Mucosa of gallbladder (tissue), 1 donor: ENCODE measurements at regions not wholly inside any gene's neighbourhood (a gene's known extent, or its start where the extent isn't known, plus 50 kb on each side); places are given as distances from the start of the nearest gene placed in this dataset.

Experiments
- DNase-seq: peaks from one replicate; pipeline ENCODE4 v3.0.0-alpha.2; 2020; ENCODE audit warnings: low spot score
- donor health status: DM: no; HTN: no; CAD: no.

DNA sequence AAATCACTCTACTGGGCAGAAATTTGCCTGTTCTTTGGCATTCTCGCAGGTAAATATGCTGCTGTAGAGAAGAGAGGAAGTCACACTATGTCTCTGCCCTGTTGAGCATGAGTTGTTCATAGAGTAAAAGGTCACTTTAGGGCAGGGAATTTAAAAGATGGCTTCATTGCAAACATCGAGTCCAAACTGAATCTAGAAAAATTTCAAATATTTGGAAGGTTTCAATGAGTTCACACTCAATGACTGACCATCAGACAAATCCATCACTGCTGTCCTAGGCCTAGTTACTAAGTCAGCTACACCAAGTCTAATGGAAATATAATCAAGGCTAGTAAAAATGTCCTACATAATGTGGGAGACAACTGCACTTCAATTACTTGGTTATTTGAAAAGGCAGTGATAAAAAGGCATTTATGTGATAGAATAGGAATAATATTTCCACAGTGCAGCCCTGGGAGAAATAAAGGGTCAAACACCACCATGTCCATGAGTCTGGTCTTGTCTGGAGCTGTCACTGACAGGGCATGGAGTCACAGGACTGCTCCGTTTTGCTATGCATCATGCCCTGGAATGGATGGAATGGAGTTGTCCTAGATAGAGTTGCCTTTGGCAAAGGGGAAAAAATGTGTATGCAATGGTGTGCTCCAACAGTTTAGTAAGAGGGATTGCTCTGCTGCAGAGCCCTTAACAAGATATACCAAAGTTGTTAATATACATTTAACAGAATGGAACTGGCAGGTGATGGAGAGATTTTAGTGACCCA is 218.5 kb upstream of the DAPK1 start:
- no peak for DNase-seq

DNA sequence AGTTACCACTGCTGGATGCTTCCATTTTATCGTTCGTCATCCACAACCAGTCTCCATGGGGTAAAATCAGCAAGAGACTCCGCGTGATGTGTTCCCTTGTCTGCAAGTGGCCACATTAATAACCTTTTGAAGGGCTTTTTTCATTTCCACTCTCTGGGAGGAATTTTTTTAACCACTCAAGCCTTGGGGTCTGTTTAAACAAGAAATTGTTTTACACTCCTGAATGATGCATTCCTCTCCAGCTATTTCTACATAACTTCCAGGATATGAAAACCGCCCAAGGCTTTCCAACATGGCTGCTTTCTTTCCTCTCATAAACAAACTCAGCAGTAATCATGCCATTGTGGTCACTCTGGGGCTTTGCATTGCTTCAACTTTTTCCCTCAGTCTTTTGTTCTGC is 217.2 kb upstream of the DAPK1 start:
- DNase-seq, result no peak

DNA sequence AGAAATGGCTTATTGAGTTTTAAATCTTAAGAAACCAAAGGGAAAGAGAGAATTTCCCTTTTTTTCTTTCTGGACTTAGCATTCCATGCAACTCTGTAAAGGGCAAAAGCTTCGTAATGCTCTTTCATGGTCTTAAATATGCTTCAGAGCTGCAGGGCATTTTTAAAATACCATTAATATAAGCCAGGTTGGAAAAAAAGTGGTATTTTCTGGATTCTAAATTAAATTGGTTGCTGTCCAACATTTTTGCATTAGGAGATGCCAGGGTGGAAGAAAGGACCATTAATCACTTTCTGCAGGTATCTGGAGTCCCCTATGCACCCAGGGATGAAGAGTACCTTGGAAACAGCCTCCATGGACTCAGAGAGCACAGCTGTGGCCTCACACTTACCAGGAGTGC is 215.1 kb upstream of the DAPK1 start:
- DNase-seq, result no peak

DNA sequence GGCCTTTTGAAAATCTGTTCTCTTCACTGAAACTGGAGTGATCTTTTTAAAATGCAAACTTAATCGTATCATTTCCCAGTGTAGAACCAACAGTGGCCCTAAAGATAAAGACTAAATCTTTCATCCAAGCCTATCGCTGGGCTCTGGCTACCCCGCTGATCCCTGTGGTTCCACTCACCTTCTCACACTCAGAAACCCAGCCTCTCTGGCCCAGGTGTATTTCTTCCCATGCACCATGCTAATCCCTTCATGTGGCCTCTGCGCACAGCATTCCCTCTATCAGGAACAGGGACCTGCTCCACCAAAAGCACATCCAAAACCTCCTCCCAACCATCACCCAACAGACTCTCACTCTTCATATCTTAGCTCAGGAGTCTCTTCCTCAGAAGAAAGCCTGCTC is 214.1 kb upstream of the DAPK1 start:
- no peak for DNase-seq

DNA sequence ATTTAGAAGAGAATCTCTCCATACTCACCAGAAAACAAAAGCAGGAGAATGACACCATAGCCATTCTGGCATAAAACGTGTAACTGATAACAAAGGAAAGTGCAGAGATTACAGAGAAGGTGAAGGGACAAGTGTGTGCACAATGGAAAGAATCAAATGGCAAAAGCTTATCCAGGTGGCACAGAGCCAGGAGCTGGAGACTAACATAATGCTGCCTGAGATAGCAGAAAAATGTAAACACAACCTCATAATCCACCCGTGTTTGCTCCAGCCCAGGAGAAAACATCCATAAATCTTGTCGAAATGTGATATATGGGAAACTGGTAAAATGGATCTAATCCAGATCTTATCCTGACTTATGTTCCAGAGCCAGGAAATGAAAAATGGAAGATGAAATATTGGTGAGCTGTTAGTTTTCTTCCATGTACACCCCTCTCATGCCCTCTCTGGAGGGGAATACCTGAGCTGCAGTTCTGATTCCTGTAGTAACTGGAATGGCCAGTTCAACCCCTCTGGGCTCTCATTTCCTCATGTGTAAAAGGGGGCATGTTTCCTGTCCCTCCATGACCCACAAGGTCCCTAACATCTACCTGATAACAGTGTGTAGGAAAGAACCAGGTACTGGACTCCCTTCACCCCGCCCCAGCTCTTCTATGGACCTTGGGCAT is 212.3 kb upstream of the DAPK1 start:
- DNase-seq, result peak; percentile 61

DNA sequence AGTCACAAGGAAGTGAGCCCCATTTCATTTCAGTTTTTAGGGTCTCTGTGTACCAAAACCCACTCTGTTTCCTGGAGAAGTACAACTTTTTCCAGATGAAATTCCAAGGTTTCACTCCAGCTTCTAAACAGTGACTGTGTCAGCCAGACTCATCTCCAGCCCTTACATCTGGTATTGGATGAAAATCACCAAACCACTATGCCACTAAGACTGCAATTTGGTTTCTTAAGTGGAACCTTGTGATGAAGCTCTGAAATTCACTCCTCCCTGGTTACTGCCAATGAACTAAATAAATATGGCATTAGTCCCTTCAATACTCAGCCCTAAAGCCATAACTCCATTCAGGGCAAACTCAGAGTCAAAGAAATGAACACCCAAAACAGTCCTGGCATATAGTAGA is 211.2 kb upstream of the DAPK1 start:
- no peak for DNase-seq

DNA sequence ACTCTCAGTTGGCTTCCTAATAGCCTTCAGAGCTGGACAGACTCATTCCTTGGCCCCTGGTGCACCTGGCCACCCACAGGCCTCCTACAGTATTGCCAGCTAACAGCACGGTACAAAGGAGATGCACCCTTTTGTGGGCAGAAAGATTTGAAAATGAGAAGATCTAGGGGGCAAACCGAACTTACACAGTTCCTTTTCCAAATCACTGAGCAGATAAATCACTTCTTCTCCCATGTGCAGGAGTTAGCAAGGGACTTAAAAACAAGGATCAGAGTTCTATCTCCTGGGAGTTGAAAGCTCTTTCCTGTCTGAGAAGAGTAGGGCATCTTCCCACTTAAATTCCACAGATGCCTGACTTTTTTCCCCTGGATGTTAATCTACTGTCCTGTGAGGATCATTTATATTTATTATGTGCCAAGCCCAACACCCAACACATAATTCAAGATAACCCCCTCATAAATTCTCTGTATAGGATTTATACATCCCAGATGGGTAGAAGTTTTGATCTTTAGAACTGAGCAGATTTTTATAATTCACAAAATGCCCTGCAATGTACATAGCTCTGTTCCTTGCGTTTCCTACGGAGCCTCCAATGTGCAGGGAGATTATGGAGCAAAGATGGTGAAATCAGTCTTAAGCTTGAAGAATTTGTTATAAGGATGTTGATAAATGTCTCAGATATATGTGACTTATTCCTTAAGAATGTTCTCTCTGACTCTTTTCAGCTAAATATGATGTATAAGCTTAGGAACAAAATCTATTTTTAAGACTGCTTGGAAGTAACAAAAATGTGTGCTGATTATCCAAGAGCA is 207.2 kb upstream of the DAPK1 start:
- DNase-seq, result no peak

DNA sequence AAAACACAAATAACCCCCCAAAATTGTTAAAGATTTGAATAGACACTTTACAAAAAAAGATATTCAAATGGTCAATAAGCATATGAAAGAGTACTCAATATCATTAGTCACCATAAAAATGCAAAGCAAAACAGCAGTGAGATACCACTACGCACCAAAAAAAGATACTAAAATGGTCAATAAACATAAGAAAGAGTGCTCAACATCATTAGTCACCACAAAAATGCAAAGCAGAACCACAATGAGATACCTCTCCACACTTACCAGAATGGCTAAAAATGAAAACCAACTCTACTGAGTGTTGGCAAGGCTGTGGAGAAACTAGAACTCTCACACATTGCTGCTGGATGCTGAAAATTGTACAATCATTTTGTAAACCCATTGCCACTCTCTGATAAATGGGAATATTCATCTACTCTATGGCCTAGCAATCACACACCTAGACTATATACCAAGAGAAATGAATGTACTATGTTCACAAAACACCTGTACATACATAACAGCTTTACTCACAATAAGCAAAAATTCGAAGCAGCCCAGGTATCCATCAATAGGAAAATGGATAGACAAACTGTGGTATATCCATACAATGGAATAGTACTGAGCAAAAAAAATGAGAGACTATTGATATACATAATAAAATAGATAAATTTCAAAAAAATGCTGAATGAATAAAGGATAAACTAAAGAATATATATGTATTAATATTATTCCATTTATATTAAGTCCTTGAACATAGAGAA is 205.0 kb upstream of the DAPK1 start:
- no peak for DNase-seq

DNA sequence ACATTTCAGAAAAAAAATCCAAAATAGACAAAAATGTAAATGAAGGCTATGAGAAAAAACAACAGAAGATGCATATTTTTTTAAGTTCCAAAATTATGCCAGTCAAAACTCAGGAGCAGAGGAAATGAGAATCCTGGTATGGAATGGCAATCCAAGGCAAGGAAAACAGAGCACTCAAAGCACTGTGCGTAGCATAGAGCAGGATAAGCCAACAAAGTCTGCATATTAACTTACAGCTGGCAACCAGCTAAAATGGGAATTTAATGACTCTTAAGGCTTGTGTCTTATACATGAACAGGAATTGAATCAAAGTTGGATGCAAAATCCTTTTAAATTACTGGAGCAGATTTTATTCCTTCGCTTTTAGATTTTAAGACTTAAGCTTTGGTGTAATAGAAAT is 203.5 kb upstream of the DAPK1 start:
- DNase-seq, result no peak

DNA sequence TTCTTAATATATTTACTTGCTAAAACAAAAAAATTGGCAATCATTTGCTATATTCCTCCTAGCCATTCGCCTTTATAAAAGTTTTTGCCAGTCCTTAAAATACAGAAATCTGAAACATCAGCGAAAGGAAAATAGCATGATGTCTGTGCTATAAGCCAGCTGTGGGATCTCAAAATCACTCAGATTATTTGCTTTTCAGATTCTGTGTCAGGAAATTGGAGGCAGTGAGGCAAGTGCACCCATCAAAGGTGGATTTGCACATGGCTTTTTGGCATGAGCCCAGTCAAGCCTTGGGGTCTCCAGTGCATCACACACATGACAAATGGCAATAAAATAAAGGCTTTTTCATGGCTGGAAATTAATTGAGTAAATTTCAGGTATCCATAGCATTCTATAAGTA is 196.8 kb upstream of the DAPK1 start:
- DNase-seq, result no peak

DNA sequence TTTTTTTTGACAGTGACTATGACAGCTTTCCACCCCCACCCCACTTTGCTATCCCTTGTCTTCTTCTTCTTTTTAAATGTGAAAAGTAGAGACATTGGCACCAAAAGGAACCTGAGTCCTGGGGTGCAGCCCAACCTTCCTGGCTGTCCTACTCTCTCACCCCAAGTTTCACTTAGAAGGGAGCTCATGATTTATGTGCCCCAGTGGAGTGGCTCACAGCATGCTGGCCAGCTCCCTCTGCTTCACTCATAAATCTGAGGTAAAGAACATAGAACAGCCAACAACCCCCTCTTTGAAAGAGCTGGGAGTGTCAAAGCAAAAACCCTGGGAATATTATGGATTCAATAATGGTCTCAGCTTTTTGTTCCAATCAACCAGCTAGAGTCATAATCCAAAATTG is 196.3 kb upstream of the DAPK1 start:
- no peak for DNase-seq

DNA sequence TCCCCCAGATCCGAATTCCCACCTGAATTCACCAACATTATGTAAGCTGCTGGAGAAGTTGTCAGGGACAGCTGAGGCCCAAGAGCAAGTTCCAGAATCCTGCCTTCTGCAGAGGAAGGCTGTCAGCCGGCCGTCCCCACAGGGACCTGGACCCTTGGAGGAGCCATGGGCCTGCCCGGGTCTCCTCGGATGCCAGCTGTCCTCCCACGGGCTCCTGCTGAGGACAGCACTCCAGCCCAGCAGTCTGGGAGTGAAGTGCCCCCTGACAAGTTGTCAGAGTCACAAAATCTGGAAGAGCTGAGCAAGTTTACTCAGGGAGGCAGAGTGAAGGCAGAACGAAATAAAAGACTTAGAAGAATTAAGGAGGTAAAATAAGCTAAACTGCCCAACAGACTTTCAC is 192.5 kb upstream of the DAPK1 start:
- no peak for DNase-seq

DNA sequence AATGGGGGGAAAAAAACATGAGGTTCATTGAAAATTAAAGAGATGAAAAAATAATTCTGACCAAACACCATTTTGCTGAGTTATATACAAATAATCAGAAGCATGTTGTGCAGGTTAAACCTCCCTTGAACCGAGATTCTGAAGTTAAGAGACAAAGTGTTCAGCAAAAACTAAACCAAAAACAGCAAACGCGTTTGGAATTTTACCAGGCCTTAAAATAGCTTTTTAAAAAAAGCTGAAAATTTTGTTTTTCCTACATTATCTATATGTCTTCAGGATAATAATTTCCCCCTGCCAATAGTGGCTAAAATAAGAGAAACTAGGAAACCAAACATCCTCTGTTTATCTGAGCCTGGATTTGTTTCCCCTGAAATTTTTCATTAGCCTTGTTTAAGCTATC is 191.7 kb upstream of the DAPK1 start:
- DNase-seq, result no peak

DNA sequence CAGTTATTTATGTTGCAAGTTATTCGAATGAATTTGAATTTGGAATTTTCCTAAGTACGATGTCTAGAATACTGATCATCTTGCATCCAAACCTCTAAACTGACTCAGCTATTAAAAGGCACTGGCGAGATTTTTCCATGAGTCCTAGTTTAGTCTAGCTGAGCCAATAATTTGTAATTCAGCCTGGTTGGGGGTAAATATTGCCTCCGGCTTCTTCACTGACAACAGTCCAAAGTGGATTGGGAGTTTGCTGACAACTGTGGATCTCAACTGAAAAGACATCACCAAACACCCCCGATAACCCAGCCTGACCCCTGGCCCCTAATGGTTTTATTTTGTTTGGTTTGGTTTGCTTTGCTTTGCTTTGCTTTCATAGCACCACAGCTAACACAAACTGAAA is 189.8 kb upstream of the DAPK1 start:
- no peak for DNase-seq

DNA sequence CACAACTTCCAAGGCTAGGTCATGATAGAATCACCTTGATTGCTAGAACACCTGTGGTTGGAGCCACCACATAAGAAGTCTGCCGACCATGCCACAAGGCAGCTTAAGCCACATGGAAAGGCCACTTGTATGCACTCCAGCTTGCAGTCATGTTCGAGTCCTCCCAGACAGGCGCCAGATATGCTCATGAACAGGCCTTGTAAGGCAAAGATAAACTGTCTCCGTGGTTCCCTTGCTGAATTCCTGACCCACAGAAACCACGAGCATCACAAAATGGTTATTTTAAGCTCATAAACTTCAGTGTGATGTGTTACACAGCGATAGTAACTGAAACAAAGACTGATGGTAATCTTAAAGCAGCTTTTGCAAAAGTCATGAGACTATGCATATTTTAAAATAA is 188.4 kb upstream of the DAPK1 start:
- no peak for DNase-seq

DNA sequence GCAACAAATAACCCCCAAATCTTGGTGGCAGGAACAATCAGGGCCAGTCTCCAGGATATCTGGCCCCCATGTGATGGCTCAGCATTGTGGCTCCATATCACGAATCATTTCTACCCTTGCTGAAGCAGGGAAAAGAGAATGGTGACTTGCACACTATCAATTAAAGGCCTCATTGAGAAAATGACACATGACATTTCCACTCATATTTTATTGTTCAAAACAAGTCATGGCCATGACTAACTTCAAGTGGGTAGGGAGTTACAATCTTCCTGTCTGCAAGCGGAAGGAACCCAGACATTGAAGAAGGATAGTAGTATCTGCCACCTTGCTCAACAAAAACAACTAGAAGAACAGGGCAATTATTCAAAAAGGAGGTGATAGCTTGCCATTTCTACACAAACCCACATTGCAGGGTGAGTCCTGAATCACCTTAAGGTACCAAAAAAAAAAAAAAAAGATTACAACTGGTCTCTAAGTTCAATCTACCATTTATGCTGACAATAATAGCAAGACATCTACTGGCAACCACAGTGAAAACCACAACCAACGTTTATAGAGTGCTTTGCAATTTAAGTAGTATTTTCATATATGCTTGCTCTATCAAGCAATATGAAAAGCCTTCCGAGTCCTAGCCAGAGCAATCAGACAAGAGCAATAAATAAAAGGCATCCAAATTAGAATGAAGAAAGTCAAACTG is 186.7 kb upstream of the DAPK1 start:
- no peak for DNase-seq

DNA sequence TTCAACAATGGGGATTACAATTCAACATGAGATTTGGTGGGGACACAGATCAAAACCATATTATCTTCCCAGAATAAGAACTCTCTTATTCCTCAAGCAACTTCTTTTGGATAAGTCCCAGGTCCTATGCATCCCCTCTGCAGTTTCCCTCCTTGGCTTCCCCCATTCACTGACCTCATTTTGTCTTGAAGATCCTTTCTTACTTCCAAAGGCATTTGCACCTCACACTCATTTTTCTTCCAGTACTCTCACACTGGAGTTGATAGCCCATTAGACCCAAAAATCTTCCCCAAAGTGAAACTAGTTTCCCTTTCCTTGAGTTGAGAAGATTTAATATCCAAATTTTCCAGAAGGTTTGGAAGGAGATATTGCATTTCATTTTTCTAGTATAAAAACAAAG is 178.0 kb upstream of the DAPK1 start:
- no peak for DNase-seq

DNA sequence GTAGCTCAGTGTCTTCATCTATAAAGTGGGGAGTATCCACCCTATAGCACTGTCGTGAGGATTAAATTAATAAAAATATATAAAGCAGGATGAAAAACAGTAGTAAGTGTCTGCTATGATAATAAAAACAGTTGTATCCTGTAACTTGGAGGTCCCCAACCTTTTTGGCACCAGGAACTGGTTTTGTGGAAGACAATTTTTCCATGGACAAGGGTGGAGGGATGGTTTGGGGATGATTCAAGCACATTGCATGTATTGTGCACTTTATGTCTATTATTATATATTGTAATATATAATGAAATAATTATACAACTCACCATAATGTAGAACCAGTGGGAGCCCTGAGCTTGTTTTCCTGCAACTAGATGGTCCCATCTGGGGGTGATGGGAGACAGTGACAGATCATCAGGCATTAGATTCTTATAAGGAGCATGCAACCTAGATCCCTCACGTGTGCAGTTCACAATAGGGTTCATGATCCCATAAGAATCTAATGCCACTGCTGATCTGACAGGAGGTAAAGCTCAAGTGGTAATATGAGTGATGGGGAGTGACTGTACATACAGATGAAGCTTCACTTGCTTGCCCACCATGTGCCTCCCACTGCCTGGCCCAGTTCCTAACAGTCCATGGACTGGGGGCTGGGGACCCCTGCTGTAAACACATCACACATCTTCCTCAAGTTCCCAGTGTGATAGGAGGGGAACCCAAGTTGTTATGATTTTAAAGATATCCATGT is 177.4 kb upstream of the DAPK1 start:
- no peak for DNase-seq

DNA sequence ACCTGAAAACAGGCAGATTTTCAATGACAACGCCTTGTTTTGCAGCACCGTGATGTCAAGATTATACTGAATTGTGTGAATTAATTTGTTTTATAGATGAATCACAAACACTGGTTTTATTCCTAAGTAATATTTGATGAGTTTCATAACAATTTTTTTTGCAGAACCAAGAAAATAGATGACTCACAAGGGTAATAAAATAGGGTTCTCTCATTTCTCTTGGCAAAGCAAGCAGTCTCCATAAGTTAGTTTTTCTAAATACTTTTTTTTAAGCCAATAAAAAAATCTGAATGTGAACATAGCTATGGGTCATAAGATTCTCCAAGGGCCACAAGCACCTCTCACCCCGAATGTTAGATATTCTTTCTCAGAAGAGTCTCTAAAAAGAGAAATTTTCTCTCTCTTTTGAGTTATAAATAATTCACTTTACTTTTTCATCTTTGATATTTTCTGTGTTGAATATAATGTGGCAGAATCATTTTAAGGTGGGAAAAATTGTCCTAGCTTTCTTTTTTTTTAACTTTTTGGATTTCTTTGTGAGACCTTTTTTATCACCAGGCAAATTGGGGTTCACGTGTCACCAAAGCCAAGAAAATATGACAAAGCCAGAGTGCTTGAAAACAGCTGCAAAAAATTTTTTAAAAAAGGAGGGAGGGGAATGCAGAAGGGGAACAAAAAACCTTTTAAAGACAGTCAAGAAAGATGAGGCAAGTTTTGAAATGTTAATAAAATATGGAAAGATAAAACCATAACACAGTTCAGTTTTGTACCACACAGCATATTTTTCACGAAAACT is 174.6 kb upstream of the DAPK1 start:
- no peak for DNase-seq

DNA sequence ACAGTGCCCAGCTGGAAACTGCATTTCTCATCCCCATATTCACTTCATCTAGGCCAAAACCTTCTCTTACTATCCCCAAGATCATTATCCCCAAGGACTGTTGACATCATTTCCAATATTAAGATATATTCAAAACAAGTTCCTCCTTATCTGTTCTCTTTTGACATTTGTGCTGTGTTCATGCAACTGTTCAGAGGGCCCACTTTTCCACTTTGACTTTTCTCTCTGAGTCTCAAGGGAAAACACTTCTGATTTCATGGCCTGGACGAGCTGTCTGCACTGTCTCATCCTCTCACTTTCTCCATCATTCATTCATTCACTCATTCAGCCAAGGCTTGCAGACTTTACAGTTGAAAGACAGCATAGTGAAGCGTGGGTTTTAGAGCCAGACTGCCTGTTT is 173.7 kb upstream of the DAPK1 start:
- DNase-seq, result no peak
